Erythroblast (primary cell): ENCODE measurements at regions not wholly inside any gene's neighbourhood (a gene's known extent, or its start where the extent isn't known, plus 50 kb on each side); places are given as distances from the start of the nearest gene placed in this dataset.

Experiments
- GATA1 ChIP-seq: IDR thresholded peaks from 2 replicates; pipeline ENCODE4 v1.6.1; 2011; ENCODE audit warnings: low read depth, mild to moderate bottlenecking, control low read depth, low read length, moderate library complexity
- POLR2A ChIP-seq: IDR thresholded peaks from 2 replicates; pipeline ENCODE4 v1.6.1; 2011; ENCODE audit warnings: mild to moderate bottlenecking, low read length

- TF ChIP-seq POLR2A (no peak), GATA1 (no peak)
These were observed 267.1 kb upstream of the FZD8 start for GRCh38 chr10:35909121-35909720.
